WTC11 (cell line): ENCODE measurements at regions not wholly inside any gene's neighbourhood (a gene's known extent, or its start where the extent isn't known, plus 50 kb on each side); places are given as distances from the start of the nearest gene placed in this dataset.

ENCODE experiments used
- CBFB ChIP-seq: sonication (generic); formaldehyde crosslinking; IDR thresholded peaks from 2 replicates; pipeline ENCODE4 v1.8.1; 2022; ENCODE audit warnings: mild to moderate bottlenecking, low read depth, missing genetic modification reagents
- CREB1 ChIP-seq: sonication (generic); formaldehyde crosslinking; IDR thresholded peaks from 2 replicates; pipeline ENCODE4 v1.8.0; 2023; ENCODE audit warnings: mild to moderate bottlenecking, missing genetic modification reagents
- CREM ChIP-seq: sonication (generic); formaldehyde crosslinking; IDR thresholded peaks from 2 replicates; pipeline ENCODE4 v1.8.1; 2022; ENCODE audit warnings: mild to moderate bottlenecking, missing genetic modification reagents, moderate library complexity
- ELF4 ChIP-seq: sonication (generic); formaldehyde crosslinking; IDR thresholded peaks from 2 replicates; pipeline ENCODE4 v1.8.1; 2022; ENCODE audit warnings: low read depth, mild to moderate bottlenecking, moderate library complexity, missing genetic modification reagents
- GTF2I ChIP-seq: fragments of 250-450 bp; sonication (Bioruptor Pico); conservative IDR thresholded peaks from 2 replicates; pipeline ENCODE4 v1.4.0; 2021; ENCODE audit warnings: mild to moderate bottlenecking
- KAT7 ChIP-seq: sonication (generic); formaldehyde crosslinking; IDR thresholded peaks from 2 replicates; pipeline ENCODE4 v1.8.1; 2023; ENCODE audit warnings: missing genetic modification reagents, mild to moderate bottlenecking, borderline replicate concordance
- SOX15 ChIP-seq: fragments of 250-450 bp; sonication (Bioruptor Pico); IDR thresholded peaks from 2 replicates; pipeline ENCODE4 v1.9.0; 2021; ENCODE audit warnings: mild to moderate bottlenecking
- SP1 ChIP-seq: sonication (generic); formaldehyde crosslinking; conservative IDR thresholded peaks from 2 replicates; pipeline ENCODE4 v1.8.1; 2022; ENCODE audit warnings: missing genetic modification reagents
- ZNF263 ChIP-seq: sonication (generic); formaldehyde crosslinking; IDR thresholded peaks from 2 replicates; pipeline ENCODE4 v1.8.1; 2022; ENCODE audit warnings: low read depth, mild to moderate bottlenecking, moderate library complexity, missing genetic modification reagents
- ZNF416 ChIP-seq: fragments of 250-450 bp; sonication (Bioruptor Pico); IDR thresholded peaks from 2 replicates; pipeline ENCODE4 v1.9.0; 2021; ENCODE audit warnings: mild to moderate bottlenecking, inconsistent platforms
- TF ChIP-seq, protein P1 (sequence below): fragments of 200-600 bp; IDR thresholded peaks from 2 replicates; pipeline ENCODE4 v1.8.0; 2022; ENCODE audit warnings: antibody characterized with exemption
- TF ChIP-seq, protein P2 (sequence below): sonication (generic); formaldehyde crosslinking; IDR thresholded peaks from 2 replicates; pipeline ENCODE4 v1.8.1; 2022; ENCODE audit warnings: missing genetic modification reagents, borderline replicate concordance
- TF ChIP-seq, protein P3 (sequence below): sonication (generic); formaldehyde crosslinking; IDR thresholded peaks from 2 replicates; pipeline ENCODE4 v1.8.0; 2022; ENCODE audit warnings: missing genetic modification reagents
- TF ChIP-seq, protein P4 (sequence below): sonication (generic); formaldehyde crosslinking; IDR thresholded peaks from 2 replicates; pipeline ENCODE4 v1.8.1; 2022; ENCODE audit warnings: low read depth, missing genetic modification reagents, borderline replicate concordance

DNA sequence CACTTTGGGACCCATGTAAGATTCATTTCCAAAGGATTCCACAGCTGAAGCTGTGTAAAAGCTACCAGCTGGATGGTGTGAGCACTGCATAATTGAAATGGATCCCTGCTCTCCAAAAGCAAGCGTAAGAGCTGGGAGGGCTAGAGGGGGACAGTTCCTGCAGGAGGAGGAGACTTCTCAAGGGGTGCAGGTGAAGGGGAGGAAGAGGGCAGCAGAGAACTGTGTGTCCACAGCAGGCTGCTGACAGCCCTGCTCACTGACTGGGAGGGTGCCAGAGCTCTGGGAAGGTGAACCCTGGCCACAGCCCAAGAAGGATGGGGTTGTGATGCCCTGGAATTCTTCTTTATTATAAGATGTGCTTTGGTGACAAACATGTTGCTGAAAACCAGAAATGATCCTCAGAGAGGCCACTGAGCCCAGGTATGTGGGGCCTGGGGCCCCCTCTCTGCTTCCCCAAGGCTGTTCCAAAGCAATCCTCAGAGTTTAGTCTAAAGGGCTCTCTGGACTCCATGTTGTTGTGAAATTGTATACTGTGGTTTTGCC, 112.8 kb upstream of the SLC25A48 start:
- TF ChIP-seq GTF2I (CRISPR knock-in tag) (no peak), ZNF416 (no peak), CBFB (CRISPR knock-in tag) (no peak), SOX15 (no peak), KAT7 (CRISPR knock-in tag) (no peak), ZNF263 (CRISPR knock-in tag) (no peak), CREB1 (no peak), SP1 (no peak), ELF4 (no peak), CREM (CRISPR knock-in tag) (no peak)
- TF ChIP-seq, protein P1, sequence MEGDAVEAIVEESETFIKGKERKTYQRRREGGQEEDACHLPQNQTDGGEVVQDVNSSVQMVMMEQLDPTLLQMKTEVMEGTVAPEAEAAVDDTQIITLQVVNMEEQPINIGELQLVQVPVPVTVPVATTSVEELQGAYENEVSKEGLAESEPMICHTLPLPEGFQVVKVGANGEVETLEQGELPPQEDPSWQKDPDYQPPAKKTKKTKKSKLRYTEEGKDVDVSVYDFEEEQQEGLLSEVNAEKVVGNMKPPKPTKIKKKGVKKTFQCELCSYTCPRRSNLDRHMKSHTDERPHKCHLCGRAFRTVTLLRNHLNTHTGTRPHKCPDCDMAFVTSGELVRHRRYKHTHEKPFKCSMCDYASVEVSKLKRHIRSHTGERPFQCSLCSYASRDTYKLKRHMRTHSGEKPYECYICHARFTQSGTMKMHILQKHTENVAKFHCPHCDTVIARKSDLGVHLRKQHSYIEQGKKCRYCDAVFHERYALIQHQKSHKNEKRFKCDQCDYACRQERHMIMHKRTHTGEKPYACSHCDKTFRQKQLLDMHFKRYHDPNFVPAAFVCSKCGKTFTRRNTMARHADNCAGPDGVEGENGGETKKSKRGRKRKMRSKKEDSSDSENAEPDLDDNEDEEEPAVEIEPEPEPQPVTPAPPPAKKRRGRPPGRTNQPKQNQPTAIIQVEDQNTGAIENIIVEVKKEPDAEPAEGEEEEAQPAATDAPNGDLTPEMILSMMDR = no peak
- TF ChIP-seq, protein P2, sequence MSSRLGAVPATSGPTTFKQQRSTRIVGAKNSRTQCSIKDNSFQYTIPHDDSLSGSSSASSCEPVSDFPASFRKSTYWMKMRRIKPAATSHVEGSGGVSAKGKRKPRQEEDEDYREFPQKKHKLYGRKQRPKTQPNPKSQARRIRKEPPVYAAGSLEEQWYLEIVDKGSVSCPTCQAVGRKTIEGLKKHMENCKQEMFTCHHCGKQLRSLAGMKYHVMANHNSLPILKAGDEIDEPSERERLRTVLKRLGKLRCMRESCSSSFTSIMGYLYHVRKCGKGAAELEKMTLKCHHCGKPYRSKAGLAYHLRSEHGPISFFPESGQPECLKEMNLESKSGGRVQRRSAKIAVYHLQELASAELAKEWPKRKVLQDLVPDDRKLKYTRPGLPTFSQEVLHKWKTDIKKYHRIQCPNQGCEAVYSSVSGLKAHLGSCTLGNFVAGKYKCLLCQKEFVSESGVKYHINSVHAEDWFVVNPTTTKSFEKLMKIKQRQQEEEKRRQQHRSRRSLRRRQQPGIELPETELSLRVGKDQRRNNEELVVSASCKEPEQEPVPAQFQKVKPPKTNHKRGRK (CRISPR knock-in tag) = no peak
- TF ChIP-seq, protein P3, sequence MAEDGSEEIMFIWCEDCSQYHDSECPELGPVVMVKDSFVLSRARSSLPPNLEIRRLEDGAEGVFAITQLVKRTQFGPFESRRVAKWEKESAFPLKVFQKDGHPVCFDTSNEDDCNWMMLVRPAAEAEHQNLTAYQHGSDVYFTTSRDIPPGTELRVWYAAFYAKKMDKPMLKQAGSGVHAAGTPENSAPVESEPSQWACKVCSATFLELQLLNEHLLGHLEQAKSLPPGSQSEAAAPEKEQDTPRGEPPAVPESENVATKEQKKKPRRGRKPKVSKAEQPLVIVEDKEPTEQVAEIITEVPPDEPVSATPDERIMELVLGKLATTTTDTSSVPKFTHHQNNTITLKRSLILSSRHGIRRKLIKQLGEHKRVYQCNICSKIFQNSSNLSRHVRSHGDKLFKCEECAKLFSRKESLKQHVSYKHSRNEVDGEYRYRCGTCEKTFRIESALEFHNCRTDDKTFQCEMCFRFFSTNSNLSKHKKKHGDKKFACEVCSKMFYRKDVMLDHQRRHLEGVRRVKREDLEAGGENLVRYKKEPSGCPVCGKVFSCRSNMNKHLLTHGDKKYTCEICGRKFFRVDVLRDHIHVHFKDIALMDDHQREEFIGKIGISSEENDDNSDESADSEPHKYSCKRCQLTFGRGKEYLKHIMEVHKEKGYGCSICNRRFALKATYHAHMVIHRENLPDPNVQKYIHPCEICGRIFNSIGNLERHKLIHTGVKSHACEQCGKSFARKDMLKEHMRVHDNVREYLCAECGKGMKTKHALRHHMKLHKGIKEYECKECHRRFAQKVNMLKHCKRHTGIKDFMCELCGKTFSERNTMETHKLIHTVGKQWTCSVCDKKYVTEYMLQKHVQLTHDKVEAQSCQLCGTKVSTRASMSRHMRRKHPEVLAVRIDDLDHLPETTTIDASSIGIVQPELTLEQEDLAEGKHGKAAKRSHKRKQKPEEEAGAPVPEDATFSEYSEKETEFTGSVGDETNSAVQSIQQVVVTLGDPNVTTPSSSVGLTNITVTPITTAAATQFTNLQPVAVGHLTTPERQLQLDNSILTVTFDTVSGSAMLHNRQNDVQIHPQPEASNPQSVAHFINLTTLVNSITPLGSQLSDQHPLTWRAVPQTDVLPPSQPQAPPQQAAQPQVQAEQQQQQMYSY (CRISPR knock-in tag) = no peak
- TF ChIP-seq, protein P4, sequence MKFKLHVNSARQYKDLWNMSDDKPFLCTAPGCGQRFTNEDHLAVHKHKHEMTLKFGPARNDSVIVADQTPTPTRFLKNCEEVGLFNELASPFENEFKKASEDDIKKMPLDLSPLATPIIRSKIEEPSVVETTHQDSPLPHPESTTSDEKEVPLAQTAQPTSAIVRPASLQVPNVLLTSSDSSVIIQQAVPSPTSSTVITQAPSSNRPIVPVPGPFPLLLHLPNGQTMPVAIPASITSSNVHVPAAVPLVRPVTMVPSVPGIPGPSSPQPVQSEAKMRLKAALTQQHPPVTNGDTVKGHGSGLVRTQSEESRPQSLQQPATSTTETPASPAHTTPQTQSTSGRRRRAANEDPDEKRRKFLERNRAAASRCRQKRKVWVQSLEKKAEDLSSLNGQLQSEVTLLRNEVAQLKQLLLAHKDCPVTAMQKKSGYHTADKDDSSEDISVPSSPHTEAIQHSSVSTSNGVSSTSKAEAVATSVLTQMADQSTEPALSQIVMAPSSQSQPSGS (CRISPR knock-in tag) = no peak
